GM12874 (cell line): ENCODE measurements at regions not wholly inside any gene's neighbourhood (a gene's known extent, or its start where the extent isn't known, plus 50 kb on each side); places are given as distances from the start of the nearest gene placed in this dataset.

ENCODE experiments used
- TF ChIP-seq, protein P1 (sequence below): IDR thresholded peaks from 2 replicates; pipeline ENCODE4 v1.5.1; 2011; ENCODE audit warnings: low read depth, mild to moderate bottlenecking, control low read depth, low read length, moderate library complexity; ENCODE audit not compliant: insufficient read depth

DNA sequence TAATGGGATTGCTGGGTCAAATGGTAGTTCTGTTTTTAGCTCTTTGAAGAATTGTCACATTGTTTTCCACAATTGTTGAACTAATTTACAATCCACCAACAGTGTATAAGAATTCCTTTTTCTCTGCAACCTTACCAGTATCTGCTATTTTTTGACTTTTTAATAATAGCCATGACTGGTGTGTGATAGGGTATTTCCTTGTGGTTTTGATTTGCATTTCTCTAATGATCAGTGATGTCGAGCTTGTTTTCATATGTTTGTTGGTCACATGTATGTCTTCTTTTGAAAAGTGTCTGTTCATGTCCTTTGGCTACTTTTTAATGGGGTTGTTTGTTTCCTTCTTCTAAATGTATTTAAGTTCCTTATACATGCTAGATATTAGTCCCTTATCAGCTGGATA, 322.3 kb downstream of the CDH2 start:
- TF ChIP-seq, protein P1, sequence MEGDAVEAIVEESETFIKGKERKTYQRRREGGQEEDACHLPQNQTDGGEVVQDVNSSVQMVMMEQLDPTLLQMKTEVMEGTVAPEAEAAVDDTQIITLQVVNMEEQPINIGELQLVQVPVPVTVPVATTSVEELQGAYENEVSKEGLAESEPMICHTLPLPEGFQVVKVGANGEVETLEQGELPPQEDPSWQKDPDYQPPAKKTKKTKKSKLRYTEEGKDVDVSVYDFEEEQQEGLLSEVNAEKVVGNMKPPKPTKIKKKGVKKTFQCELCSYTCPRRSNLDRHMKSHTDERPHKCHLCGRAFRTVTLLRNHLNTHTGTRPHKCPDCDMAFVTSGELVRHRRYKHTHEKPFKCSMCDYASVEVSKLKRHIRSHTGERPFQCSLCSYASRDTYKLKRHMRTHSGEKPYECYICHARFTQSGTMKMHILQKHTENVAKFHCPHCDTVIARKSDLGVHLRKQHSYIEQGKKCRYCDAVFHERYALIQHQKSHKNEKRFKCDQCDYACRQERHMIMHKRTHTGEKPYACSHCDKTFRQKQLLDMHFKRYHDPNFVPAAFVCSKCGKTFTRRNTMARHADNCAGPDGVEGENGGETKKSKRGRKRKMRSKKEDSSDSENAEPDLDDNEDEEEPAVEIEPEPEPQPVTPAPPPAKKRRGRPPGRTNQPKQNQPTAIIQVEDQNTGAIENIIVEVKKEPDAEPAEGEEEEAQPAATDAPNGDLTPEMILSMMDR: no peak

DNA sequence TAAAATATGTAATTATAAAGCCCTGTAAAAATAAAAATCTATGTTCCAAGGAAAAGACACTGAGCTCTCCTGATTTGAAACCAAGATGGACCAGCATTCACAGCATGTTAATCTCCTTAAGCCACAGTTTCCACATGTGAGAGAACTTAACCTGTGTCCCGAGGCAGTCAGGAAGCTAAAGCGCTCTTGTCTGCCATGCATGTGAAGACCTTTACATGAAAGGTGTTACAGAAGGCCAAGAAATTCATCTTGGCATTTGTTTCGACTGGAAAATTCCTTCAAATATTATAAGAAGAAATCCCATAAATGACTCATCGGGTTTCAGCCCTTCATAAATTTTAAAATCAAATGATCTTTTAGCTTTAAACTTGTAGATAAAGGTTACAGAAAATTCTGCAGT, 328.6 kb downstream of the CDH2 start:
- TF ChIP-seq, protein P1: no peak

DNA sequence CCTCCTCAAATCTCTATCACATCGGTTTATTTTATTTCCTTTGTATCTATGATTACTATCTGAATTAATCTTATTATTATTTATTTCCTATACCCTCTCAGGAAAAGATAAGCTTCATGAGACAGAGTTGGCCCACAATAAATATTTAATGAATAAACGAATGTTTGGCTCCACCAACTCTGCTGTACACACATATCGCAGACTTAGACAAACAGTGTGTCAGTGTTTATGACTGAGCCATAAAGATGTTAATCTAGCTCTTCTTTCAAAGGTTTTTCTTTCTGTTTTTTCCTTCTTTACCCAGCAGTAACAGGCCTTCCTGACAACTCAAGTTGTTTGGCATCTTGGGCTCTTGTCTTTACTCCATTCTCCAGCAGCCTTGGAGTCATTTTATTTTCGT, 329.5 kb downstream of the CDH2 start:
- TF ChIP-seq, protein P1: no peak

DNA sequence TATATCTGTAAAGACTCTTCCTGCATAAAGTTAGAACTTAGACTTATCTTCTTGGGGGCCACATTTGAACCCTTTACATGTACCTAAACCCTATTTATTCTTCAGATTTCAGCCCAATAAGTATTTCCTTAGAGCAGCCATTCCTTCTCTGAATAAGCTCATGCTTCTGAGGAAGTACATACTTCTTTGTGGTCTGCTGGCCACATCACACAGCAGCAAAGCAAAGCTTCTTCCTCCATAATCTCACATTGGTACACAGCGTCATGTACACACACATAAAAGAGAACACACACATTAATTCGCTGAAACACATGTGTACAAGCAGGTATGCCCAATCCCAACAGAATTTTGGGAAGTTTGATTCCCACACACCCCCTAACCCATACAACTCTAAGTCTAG, 331.0 kb downstream of the CDH2 start:
- TF ChIP-seq, protein P1: no peak

DNA sequence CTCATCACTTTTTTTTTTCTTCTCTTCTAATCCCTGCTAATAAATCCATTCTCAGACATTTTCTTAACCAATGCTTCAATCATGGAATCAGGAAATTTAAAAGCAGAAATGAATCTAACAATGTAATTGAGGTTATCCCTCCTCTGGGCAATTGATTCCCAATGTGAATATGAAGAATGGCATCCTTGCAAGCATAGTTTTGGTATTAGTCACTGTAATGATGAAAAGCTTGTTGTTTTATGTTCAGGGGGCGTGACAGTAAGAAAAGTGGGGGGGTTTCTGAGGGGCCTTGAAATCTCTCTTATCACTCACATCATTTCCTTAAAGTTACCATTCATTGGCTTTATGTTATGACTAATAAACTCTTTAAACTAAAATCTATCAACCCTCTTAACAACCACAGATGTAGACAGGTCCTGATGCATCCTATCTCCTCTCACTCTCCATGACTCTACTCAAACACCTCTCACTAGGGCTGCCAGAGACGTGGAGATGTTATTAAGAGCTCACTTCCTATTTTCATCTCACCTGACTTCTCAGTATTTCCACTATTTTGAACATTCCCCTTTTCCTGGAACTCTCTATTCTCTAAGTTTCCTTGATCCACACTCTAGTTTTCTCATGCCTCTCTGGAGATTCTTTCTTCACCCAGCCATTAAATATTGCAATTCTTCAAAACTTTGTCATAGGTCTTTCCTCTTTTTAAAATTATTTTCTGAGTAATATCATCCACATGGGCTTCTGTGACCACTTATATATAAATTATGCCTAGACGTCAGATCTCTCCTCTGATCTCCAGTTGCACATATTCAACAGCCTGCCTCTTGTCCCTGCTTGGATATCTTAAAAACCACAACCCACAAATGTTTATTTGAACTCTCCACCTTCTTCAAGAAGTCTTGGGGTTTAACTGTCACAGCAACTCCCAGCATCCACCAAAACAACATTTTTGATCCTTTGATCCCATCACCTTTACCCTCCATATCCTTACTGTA, 332.9 kb downstream of the CDH2 start:
- TF ChIP-seq, protein P1: no peak

DNA sequence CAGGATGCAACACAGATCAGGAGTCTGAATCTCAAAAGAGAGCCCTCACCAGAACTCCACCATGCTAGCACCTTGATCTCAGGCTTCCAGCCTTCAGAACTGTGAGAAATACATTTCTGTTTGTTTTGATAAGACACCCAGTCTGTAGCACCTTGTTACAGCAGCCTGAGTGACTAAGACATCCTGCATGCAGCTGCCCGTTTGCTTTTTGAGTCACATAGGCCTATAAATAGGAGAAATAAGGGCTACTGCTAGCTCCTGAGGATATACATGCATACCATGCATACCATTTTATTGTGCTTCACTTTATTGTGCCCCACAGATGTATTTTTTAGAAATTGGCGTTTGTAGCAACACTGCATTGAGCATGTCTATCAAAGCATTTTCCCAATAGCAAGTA, 337.8 kb downstream of the CDH2 start:
- TF ChIP-seq, protein P1: no peak

DNA sequence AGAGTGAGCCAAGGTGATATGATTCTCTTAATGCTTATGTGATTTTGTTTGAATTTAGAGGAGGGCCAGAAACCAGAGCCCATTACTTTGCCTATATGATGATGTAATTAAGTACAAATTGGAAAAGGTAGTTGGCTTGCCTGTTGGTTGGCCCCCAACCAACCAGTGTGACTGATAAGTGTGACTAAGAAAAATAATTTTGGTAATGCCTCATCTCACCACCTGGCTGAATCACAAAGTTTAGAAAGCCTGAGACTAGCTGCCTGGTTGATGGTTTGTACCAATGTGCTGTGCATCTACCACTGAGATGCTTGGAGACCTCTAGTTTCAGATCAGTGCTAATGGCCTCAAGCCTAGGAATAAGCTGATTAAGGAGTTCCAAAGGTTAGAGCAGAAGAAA, 338.7 kb downstream of the CDH2 start:
- TF ChIP-seq, protein P1: no peak
